ENCODE measurements at regions not wholly inside any gene's neighbourhood (a gene's known extent, or its start where the extent isn't known, plus 50 kb on each side); places are given as distances from the start of the nearest gene placed in this dataset.

DNA sequence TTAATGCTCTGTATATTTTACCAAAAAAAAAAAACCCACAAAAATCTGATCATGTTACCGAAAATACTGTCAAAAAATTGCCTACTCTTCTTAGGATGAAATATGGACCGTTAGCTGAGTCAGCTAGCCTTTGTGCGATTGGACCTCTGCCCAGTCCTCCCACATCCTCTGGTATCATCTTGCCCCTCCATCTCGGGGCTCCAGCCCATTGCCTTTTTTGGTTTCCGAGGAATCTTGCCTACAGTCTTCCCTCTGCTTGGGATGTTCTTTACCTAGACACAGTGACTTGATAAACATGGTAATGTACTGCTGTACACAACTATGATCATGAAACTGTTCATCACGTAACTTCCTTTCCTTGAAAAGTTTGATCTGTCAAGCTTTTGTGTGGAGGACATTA lies 371.4 kb downstream of the SV2B start (continued):
- TF ChIP-seq, protein P1, sequence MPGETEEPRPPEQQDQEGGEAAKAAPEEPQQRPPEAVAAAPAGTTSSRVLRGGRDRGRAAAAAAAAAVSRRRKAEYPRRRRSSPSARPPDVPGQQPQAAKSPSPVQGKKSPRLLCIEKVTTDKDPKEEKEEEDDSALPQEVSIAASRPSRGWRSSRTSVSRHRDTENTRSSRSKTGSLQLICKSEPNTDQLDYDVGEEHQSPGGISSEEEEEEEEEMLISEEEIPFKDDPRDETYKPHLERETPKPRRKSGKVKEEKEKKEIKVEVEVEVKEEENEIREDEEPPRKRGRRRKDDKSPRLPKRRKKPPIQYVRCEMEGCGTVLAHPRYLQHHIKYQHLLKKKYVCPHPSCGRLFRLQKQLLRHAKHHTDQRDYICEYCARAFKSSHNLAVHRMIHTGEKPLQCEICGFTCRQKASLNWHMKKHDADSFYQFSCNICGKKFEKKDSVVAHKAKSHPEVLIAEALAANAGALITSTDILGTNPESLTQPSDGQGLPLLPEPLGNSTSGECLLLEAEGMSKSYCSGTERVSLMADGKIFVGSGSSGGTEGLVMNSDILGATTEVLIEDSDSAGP (CRISPR knock-in tag; IDR thresholded peaks at IDR 0.05) = no peak
- TF ChIP-seq SMARCE1 (IDR thresholded peaks at IDR 0.05) = peak; percentile 62
- TF ChIP-seq PCBP2 (IDR thresholded peaks at IDR 0.05; ENCODE audit: low read depth, low read length, poor library complexity, severe bottlenecking) = no peak
- TF ChIP-seq PREB (CRISPR knock-in tag; IDR thresholded peaks at IDR 0.05) = no peak
- TF ChIP-seq GATA2 (CRISPR knock-in tag; IDR thresholded peaks at IDR 0.05) = no peak
- TF ChIP-seq ZNF263 (CRISPR knock-in tag; IDR thresholded peaks at IDR 0.05; ENCODE audit: borderline replicate concordance) = no peak
- no peak for TF ChIP-seq PCBP1 (IDR thresholded peaks at IDR 0.05; ENCODE audit: low read depth, low read length, poor library complexity, severe bottlenecking)
- no peak for TF ChIP-seq KAT8 (IDR thresholded peaks at IDR 0.05; ENCODE audit: low read depth)
- TF ChIP-seq MCM3 (IDR thresholded peaks at IDR 0.05) = no peak
- no peak for TF ChIP-seq KDM5B (IDR thresholded peaks at IDR 0.05; ENCODE audit: insufficient replicate concordance, low read depth, low read length)
- TF ChIP-seq STAT5B (CRISPR knock-in tag; IDR thresholded peaks at IDR 0.05) = no peak
- TF ChIP-seq CBX3 (IDR thresholded peaks at IDR 0.05; ENCODE audit: borderline replicate concordance in 1 of 2, low read length in 2 of 2) = no peak
- no peak for TF ChIP-seq ARID4B (CRISPR knock-in tag; IDR thresholded peaks at IDR 0.05)
- no peak for TF ChIP-seq BRD4 (IDR thresholded peaks at IDR 0.05)
- TF ChIP-seq DPF2 (IDR thresholded peaks at IDR 0.05) = peak; percentile 71
- TF ChIP-seq RB1 (IDR thresholded peaks at IDR 0.05; ENCODE audit: low read depth) = no peak
- TF ChIP-seq LARP7 (IDR thresholded peaks at IDR 0.05) = no peak
- TF ChIP-seq ZNF253 (CRISPR knock-in tag; conservative IDR thresholded peaks at IDR 0.05) = no peak
- TF ChIP-seq MYNN (IDR thresholded peaks at IDR 0.05) = no peak
- no peak for TF ChIP-seq MYNN (CRISPR knock-in tag; IDR thresholded peaks at IDR 0.05)
- TF ChIP-seq HDAC8 (tag; IDR thresholded peaks at IDR 0.05) = no peak
- TF ChIP-seq MAFF (IDR thresholded peaks at IDR 0.05; ENCODE audit: low read length) = peak; percentile 68; the same call in 1 of the 2 replicates
- no peak for TF ChIP-seq HDGF (IDR thresholded peaks at IDR 0.05)
